Colonic mucosa (tissue), 4 donors: ENCODE measurements at regions not wholly inside any gene's neighbourhood (a gene's known extent, or its start where the extent isn't known, plus 50 kb on each side); places are given as distances from the start of the nearest gene placed in this dataset.

ENCODE experiments used
- DNase-seq: peaks from one replicate; pipeline ENCODE4 v3.0.0-alpha.2; 2020
- H3K27ac ChIP-seq: fragments of 200-600 bp; one replicate; pipeline ENCODE4 v1.8.0; 2021
- H3K27me3 ChIP-seq: fragments of 200-600 bp; one replicate; pipeline ENCODE4 v1.8.0; 2021
- H3K36me3 ChIP-seq: fragments of 200-600 bp; one replicate; pipeline ENCODE4 v1.8.0; 2021
- H3K4me1 ChIP-seq: fragments of 200-600 bp; one replicate; pipeline ENCODE4 v1.8.0; 2021; ENCODE audit warnings: mild to moderate bottlenecking
- H3K4me3 ChIP-seq: fragments of 200-600 bp; one replicate; pipeline ENCODE4 v1.8.0; 2021
- H3K9ac ChIP-seq, 2 donors: one replicate each; pipeline ENCODE4 v1.7.0; 2013; ENCODE audit warnings: control low read depth in 2 of 2, low read depth in 2 of 2, low read length in 2 of 2
- H3K9me3 ChIP-seq: fragments of 200-600 bp; one replicate; pipeline ENCODE4 v1.8.0; 2021
- intact Hi-C: fragments of 100-400 bp; cut with DNase I; formaldehyde crosslinking; loops from one replicate; pipeline ENCODE4 v1.14.1; 2022
- TF ChIP-seq, protein P1 (sequence below): fragments of 200-600 bp; IDR thresholded peaks from one replicate; pipeline ENCODE4 v1.8.0; 2022; ENCODE audit warnings: antibody characterized with exemption, mild to moderate bottlenecking
- donor health status: healthy.
- donor health status: DM: no; HTN: no; CAD: no.
- donor health status: DM: no; HTN: no; CAD: no.

GRCh38 chr2:8563814-8564474, 117.9 kb upstream of the ID2 start:
- no peaks in the 10 kb centered on the region for H3K9me3 ChIP-seq
- no peak overlapping the region for H3K4me3 ChIP-seq
- no peaks in the 10 kb centered on the region for H3K27me3 ChIP-seq
- H3K27ac ChIP-seq, result no peak overlapping the region
- DNase-seq, result no peak
- TF ChIP-seq, protein P1, sequence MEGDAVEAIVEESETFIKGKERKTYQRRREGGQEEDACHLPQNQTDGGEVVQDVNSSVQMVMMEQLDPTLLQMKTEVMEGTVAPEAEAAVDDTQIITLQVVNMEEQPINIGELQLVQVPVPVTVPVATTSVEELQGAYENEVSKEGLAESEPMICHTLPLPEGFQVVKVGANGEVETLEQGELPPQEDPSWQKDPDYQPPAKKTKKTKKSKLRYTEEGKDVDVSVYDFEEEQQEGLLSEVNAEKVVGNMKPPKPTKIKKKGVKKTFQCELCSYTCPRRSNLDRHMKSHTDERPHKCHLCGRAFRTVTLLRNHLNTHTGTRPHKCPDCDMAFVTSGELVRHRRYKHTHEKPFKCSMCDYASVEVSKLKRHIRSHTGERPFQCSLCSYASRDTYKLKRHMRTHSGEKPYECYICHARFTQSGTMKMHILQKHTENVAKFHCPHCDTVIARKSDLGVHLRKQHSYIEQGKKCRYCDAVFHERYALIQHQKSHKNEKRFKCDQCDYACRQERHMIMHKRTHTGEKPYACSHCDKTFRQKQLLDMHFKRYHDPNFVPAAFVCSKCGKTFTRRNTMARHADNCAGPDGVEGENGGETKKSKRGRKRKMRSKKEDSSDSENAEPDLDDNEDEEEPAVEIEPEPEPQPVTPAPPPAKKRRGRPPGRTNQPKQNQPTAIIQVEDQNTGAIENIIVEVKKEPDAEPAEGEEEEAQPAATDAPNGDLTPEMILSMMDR, result no peak
- H3K9ac ChIP-seq, result no peak overlapping the region
- no peaks in the 10 kb centered on the region for H3K4me1 ChIP-seq
- no peaks in the 10 kb centered on the region for H3K36me3 ChIP-seq
- intact Hi-C loops, result no loop called here

GRCh38 chr2:8564475-8564874, 117.4 kb upstream of the ID2 start:
- Histone ChIP-seq H3K27ac (no peak overlapping the region), H3K9me3 (no peaks in the 10 kb centered on the region), H3K27me3 (no peaks in the 10 kb centered on the region), H3K4me1 (no peaks in the 10 kb centered on the region), H3K36me3 (no peaks in the 10 kb centered on the region), H3K9ac (no peak overlapping the region), H3K4me3 (no peak overlapping the region)
- no peak for DNase-seq
- TF ChIP-seq, protein P1, result no peak
- intact Hi-C loops, result no loop called here

- Histone ChIP-seq H3K36me3 (no peaks in the 10 kb centered on the region), H3K27ac (no peak overlapping the region), H3K27me3 (no peaks in the 10 kb centered on the region), H3K9ac (no peak overlapping the region), H3K4me3 (no peak overlapping the region), H3K4me1 (no peaks in the 10 kb centered on the region), H3K9me3 (no peaks in the 10 kb centered on the region)
- intact Hi-C loops, result no loop called here
- no peak for DNase-seq
- TF ChIP-seq, protein P1, result no peak
These were observed 116.3 kb upstream of the ID2 start for GRCh38 chr2:8565399-8566154.

- no peak overlapping the region for H3K4me3 ChIP-seq
- TF ChIP-seq, protein P1, result no peak
- no peaks in the 10 kb centered on the region for H3K27me3 ChIP-seq
- H3K4me1 ChIP-seq, result peaks cover under 1% of the 10 kb centered on the region
- H3K36me3 ChIP-seq, result no peaks in the 10 kb centered on the region
- intact Hi-C loops, result no loop called here
- no peak overlapping the region for H3K27ac ChIP-seq
- H3K9ac ChIP-seq, result no peak overlapping the region
- no peaks in the 10 kb centered on the region for H3K9me3 ChIP-seq
- DNase-seq, result peak; percentile 15
These were observed 115.6 kb upstream of the ID2 start for GRCh38 chr2:8566155-8566670.

- H3K9me3 ChIP-seq, result no peaks in the 10 kb centered on the region
- TF ChIP-seq, protein P1, result no peak
- H3K27me3 ChIP-seq, result no peaks in the 10 kb centered on the region
- no peak overlapping the region for H3K27ac ChIP-seq
- intact Hi-C loops, result no loop called here
- no peak overlapping the region for H3K4me3 ChIP-seq
- peak; percentile 21 for DNase-seq
- H3K9ac ChIP-seq, result no peak overlapping the region
- peaks cover 7% of the 10 kb centered on the region for H3K4me1 ChIP-seq
- H3K36me3 ChIP-seq, result no peaks in the 10 kb centered on the region
These were observed 114.9 kb upstream of the ID2 start for GRCh38 chr2:8566774-8567468.
